ENCODE measurements at regions not wholly inside any gene's neighbourhood (a gene's known extent, or its start where the extent isn't known, plus 50 kb on each side); places are given as distances from the start of the nearest gene placed in this dataset.
A peak's percentile ranks its signal among the peaks of the same experiment; 100 is the strongest.
"Not testable (repeated sequence)": the region's sequence is repeated elsewhere in the genome, so short reads cannot be mapped to it uniquely, and the experiment has no call there.

DNA sequence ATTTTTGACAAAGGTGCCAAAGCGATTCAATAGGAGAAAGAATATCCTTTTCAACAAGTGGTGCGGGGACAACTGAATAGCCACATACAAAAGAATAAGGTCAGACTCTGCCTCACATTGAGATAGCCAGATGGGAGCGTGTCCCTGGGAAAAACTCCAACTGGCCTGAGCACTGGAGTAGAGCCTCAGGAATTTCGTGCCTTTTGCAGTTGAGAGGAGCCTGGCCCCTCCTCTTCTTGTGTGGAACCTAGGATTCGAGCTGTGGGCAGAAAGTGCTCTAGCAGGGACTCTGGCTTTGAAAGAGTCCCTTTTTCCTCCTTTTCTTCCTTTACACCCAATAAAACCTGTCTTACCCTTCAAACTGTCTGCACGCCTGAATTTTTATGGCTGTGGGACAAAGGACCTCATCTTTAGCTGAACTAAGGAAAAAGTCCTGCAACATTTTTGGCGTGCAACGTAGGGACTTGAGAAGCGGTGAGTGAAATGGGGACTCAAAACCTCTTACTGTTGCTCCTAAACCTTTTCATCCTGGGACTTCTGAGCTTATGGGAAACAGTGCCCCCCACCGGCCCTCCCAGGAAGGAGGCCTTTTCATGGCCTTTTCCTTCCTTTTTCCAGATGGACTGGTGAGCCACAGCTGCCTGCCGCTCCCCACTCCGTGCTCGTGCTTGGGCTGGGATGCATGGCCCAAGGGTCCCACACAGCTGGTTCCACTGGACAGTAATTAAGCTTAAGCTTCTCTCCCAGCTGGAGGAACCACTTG, 68.6 kb downstream of the BMP15 start:
- Histone ChIP-seq H3K27me3 (peaks cover 0 to 24% (median 0%) of the 10 kb centered on the region in 9 donors), H3K36me3 (no peaks in the 10 kb centered on the region), H3K4me3 (no peak overlapping the region), H3K4me1 (no peaks in the 10 kb centered on the region), H3K9me3 (no peaks in the 10 kb centered on the region), H3K27ac (no peak overlapping the region)
- DNase-seq, result peak in 2 of 5 donors; percentile 4 to 26
- WGBS, 4 donors, result 42 to 53% (median 50%) methylated on average over 13 of the region's 13 CpGs
- ATAC-seq, result peak in 2 of 4 donors; percentile 56 to 62
- intact Hi-C loops (cut with DNase I), result no loop called here
- TF ChIP-seq, protein P1, sequence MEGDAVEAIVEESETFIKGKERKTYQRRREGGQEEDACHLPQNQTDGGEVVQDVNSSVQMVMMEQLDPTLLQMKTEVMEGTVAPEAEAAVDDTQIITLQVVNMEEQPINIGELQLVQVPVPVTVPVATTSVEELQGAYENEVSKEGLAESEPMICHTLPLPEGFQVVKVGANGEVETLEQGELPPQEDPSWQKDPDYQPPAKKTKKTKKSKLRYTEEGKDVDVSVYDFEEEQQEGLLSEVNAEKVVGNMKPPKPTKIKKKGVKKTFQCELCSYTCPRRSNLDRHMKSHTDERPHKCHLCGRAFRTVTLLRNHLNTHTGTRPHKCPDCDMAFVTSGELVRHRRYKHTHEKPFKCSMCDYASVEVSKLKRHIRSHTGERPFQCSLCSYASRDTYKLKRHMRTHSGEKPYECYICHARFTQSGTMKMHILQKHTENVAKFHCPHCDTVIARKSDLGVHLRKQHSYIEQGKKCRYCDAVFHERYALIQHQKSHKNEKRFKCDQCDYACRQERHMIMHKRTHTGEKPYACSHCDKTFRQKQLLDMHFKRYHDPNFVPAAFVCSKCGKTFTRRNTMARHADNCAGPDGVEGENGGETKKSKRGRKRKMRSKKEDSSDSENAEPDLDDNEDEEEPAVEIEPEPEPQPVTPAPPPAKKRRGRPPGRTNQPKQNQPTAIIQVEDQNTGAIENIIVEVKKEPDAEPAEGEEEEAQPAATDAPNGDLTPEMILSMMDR (IDR thresholded peaks at IDR 0.05), result peak in 1 of 12 donors; percentile 18
- TF ChIP-seq POLR2A (IDR thresholded peaks at IDR 0.05), result no peak

DNA sequence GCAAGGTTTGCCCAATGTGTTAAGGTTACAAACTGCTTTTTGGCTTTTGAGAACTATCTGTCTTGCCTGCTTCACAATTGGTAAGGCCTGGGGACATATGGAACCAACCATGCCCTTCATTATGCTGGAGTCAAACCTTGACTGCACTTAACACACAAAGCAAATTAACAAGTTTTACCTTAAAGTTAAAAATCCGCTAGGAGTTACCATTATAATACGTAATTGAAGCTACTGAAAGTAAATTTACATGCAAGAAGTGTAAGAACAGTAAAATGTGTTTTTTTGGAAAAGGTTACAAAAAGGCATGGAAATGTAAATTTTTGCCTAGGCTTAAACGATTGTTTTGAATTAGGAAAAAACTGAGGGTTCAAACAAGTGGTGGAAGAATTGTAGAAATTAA, 69.7 kb downstream of the BMP15 start:
- no peak overlapping the region for H3K27ac ChIP-seq
- TF ChIP-seq, protein P1 (IDR thresholded peaks at IDR 0.05), result no peak
- TF ChIP-seq POLR2A (IDR thresholded peaks at IDR 0.05), result no peak
- H3K27me3 ChIP-seq, result peaks cover 0 to 30% (median 0%) of the 10 kb centered on the region in 9 donors
- intact Hi-C loops (cut with DNase I), result loop anchor here in 3 of 10 donors (10.0 kb wide), 2 partner anchors 75 to 235 kb away; no protein-coding TSS in a partner anchor
- H3K4me1 ChIP-seq, result no peaks in the 10 kb centered on the region
- H3K4me3 ChIP-seq, result no peak overlapping the region
- WGBS, 4 donors, result 60 to 91% (median 76%) methylated on average over 3 of the region's 3 CpGs
- DNase-seq, result no peak
- no peaks in the 10 kb centered on the region for H3K9me3 ChIP-seq
- H3K36me3 ChIP-seq, result no peaks in the 10 kb centered on the region
- no peak for ATAC-seq

DNA sequence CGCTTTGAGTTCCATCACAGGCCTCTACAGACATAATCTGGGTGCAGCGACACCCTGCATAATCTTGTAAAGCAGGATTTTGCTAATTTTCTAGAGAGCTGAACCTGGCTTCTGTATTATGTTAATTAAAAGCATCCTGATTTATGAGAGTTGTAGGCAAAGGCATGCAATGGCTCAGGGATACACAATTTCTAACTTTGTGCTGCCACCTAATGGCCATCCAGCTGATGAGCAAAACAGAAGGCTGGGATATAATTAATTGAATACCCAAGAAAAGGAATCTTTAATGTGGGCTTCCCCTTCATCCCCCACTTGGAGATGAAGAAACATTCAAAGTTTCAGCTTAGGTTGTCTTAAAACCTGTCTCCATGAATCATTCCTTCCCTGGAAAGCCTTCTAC, 78.1 kb downstream of the BMP15 start:
- WGBS, 4 donors, result 36 to 49% (median 42%) methylated on average over 2 of the region's 2 CpGs
- no peak overlapping the region for H3K4me3 ChIP-seq
- peaks cover 0 to 41% (median 0%) of the 10 kb centered on the region in 9 donors for H3K27me3 ChIP-seq
- no peaks in the 10 kb centered on the region for H3K9me3 ChIP-seq
- H3K4me1 ChIP-seq, result no peaks in the 10 kb centered on the region
- DNase-seq (peak in 1 of 5 donors; percentile 23), ATAC-seq (peak in 2 of 4 donors; percentile 51 to 59)
- no peak for TF ChIP-seq POLR2A (IDR thresholded peaks at IDR 0.05)
- TF ChIP-seq, protein P1 (IDR thresholded peaks at IDR 0.05), result peak; percentile 27 to 64 (median 52)
- no peaks in the 10 kb centered on the region for H3K36me3 ChIP-seq
- H3K27ac ChIP-seq, result no peak overlapping the region
- intact Hi-C loops (cut with DNase I), result loop anchor here (2.0 to 10.0 kb wide), 6 partner anchors 84 to 296 kb away; no protein-coding TSS in a partner anchor

GRCh38 chrX:50996930-50997329, 86.4 kb downstream of the BMP15 start:
- peaks cover 0 to 19% (median 0%) of the 10 kb centered on the region in 9 donors for H3K27me3 ChIP-seq
- intact Hi-C loops (cut with DNase I), result no loop called here
- DNase-seq (no peak), ATAC-seq (no peak)
- no peak overlapping the region for H3K27ac ChIP-seq
- WGBS, 4 donors, result 72 to 83% (median 77%) methylated on average over 4 of the region's 4 CpGs
- H3K4me1 ChIP-seq, result no peaks in the 10 kb centered on the region
- H3K9me3 ChIP-seq, result no peaks in the 10 kb centered on the region
- H3K4me3 ChIP-seq, result no peak overlapping the region
- TF ChIP-seq POLR2A (IDR thresholded peaks at IDR 0.05), result no peak
- TF ChIP-seq, protein P1 (IDR thresholded peaks at IDR 0.05), result no peak
- no peaks in the 10 kb centered on the region for H3K36me3 ChIP-seq

DNA sequence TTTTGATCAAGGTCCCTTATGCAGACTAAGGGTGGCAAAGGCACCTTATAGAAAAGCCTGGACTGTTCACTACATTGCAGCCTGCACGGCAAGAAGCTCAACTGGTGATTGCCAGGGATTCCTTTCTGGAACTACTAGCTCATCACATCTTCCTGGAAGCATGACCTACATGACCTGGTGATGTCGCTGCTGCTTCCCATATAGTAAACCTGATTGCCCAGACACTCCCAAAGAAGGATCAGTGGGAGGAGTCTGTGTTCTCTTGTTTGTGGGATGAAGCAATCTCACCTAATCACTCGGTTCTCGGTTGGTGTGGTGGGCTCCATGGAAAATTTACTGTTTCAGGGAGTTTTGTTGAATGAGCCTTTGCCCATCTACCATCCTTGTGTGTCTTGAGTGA, 89.8 kb downstream of the BMP15 start:
- ATAC-seq; H3K36me3 ChIP-seq; H3K4me3 ChIP-seq; DNase-seq; H3K27ac ChIP-seq; H3K9me3 ChIP-seq; intact Hi-C loops (cut with DNase I); H3K4me1 ChIP-seq: not testable (repeated sequence)
- H3K27me3 ChIP-seq, result peaks cover 0 to 17% (median 0%) of the 10 kb centered on the region in 9 donors
- WGBS, 4 donors, result 49 to 68% (median 52%) methylated on average over 3 of the region's 4 CpGs

DNA sequence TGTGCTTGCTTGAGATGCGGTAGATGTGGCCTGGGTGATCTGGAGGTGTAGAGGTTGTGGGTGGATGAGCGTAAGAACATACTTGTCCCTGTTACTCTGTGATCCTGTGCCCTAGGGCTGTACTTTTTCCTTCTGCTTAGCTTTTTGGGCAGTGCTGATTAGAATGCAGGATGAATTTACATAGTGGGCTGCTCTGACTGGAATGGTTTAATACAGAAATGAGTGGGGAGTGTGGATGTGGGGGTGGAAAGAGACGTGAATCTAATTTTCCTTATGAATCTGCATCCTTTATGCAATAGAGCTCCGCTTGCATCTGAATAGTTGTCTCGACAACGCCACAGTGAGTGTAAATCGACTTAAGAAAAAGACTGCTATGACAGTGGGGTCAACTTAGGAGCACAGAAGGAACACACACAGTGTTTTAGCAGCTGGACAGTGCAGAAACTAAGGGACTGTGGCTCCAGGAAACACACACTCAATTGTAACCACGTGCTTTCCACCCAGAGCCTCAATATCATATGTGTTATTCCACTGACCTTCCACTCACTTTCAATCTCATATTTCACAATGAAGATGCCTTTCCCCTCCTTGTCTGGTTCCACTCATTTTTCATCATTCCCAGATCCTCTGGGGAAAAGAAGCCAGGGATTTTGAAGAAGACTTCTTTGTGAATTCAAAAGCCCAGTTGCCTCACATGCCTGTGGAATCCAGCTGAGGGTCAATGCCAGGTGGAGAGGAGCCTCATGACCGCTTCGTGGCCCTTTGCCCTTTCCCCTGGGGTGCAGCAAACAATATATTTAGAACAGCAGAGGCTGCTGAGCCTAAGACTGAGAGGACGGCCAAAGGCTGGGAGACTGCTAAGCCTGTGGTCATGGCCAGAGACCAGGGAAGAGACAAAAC, 91.4 kb downstream of the BMP15 start:
- peaks cover 0 to 22% (median 0%) of the 10 kb centered on the region in 9 donors for H3K27me3 ChIP-seq
- DNase-seq; intact Hi-C loops (cut with DNase I); H3K9me3 ChIP-seq; H3K4me1 ChIP-seq; H3K27ac ChIP-seq; H3K4me3 ChIP-seq; H3K36me3 ChIP-seq: not testable (repeated sequence)
- peak in 2 of 4 donors; percentile 52 to 64 for ATAC-seq
- WGBS, 4 donors, result 63 to 81% (median 70%) methylated on average over 11 of the region's 11 CpGs

Data from heart left ventricle (tissue), 16 donors.